Upper lobe of right lung (tissue), 1 donor: ENCODE measurements at regions not wholly inside any gene's neighbourhood (a gene's known extent, or its start where the extent isn't known, plus 50 kb on each side); places are given as distances from the start of the nearest gene placed in this dataset.

Experiments
- ATAC-seq: fragments of 200-7000 bp; cut with Tn5 transposase; one replicate; pipeline ENCODE4 v1.9.1; 2020; ENCODE audit warnings: mild to moderate bottlenecking, moderate library complexity
- DNase-seq: peaks from one replicate; pipeline ENCODE4 v3.0.0-alpha.2; 2020
- H3K27ac ChIP-seq: fragments of 200-600 bp; one replicate; pipeline ENCODE4 v1.8.0; 2022
- H3K27me3 ChIP-seq: fragments of 200-600 bp; one replicate; pipeline ENCODE4 v1.8.0; 2022; ENCODE audit warnings: mild to moderate bottlenecking
- H3K36me3 ChIP-seq: fragments of 200-600 bp; one replicate; pipeline ENCODE4 v1.8.0; 2022
- H3K4me1 ChIP-seq: fragments of 200-600 bp; one replicate; pipeline ENCODE4 v1.8.0; 2022
- H3K4me3 ChIP-seq: fragments of 200-600 bp; one replicate; pipeline ENCODE4 v1.8.0; 2022; ENCODE audit warnings: mild to moderate bottlenecking
- H3K9me3 ChIP-seq: fragments of 200-600 bp; one replicate; pipeline ENCODE4 v1.8.0; 2022
- intact Hi-C: fragments of 100-400 bp; cut with DNase I; formaldehyde crosslinking; loops from one replicate; pipeline ENCODE4 v1.11.0; 2022
- TF ChIP-seq, protein P1 (sequence below): fragments of 200-600 bp; IDR thresholded peaks from one replicate; pipeline ENCODE4 v1.8.0; 2022; ENCODE audit warnings: antibody characterized with exemption
- donor health status: DM: no; HTN: yes; CAD: no; lungs with severe emphysema.

DNA sequence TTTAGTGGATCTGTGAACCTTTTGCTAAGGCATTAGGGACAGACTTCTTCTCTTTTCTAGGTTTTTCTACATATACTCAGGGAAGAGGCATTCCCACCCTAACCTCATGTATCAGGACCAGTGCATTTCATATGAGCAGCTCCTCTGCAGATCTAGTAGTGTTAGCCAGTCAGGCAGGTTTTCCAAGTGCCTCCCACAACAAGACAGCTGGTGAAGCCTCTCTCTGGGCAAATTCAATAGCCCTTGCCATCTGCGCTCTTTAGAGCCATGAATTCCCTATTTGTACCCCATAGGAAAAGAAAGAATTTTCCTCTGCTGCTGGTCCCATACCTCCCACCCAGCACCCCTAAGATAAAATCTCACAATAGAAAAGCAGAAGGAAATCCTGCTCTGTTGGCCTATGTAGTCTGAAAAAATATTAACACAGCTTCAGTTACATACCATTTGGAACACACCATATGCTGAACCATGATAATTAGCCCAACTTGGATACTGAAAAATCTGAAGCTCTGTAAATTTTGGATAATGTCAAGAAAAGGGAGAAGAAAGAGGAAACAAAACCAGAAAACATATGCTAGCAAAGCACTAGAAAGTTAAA is 1354.6 kb upstream of the NRXN1 start:
- H3K4me3 ChIP-seq, result no peak overlapping the region
- TF ChIP-seq, protein P1, sequence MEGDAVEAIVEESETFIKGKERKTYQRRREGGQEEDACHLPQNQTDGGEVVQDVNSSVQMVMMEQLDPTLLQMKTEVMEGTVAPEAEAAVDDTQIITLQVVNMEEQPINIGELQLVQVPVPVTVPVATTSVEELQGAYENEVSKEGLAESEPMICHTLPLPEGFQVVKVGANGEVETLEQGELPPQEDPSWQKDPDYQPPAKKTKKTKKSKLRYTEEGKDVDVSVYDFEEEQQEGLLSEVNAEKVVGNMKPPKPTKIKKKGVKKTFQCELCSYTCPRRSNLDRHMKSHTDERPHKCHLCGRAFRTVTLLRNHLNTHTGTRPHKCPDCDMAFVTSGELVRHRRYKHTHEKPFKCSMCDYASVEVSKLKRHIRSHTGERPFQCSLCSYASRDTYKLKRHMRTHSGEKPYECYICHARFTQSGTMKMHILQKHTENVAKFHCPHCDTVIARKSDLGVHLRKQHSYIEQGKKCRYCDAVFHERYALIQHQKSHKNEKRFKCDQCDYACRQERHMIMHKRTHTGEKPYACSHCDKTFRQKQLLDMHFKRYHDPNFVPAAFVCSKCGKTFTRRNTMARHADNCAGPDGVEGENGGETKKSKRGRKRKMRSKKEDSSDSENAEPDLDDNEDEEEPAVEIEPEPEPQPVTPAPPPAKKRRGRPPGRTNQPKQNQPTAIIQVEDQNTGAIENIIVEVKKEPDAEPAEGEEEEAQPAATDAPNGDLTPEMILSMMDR, result no peak
- no peaks in the 10 kb centered on the region for H3K4me1 ChIP-seq
- H3K9me3 ChIP-seq, result no peaks in the 10 kb centered on the region
- H3K27ac ChIP-seq, result no peak overlapping the region
- H3K36me3 ChIP-seq, result no peaks in the 10 kb centered on the region
- ATAC-seq, result no peak
- intact Hi-C loops, result no loop called here
- DNase-seq, result no peak
- no peaks in the 10 kb centered on the region for H3K27me3 ChIP-seq

DNA sequence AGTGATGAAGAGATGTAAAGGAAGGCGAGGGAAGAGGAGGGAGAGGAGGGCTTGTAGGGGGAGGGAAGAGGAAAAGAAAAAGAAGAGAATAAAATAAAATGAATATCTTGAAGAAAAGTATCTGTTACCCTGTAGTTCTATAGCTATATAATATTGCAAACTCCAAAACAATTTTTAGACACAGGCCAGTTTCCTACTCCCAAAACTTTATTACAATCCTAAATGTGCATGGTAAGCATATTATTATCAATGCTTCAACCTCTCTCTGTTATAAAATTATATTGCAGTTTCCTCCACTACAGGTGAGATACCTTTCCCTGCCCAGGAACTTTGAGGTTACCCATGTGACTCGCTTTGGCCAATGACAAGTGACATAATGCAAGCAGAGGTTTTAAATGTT is 1351.6 kb upstream of the NRXN1 start:
- ATAC-seq, result no peak
- TF ChIP-seq, protein P1, result no peak
- H3K4me1 ChIP-seq, result no peaks in the 10 kb centered on the region
- no peak overlapping the region for H3K4me3 ChIP-seq
- no peak overlapping the region for H3K27ac ChIP-seq
- H3K9me3 ChIP-seq, result no peaks in the 10 kb centered on the region
- intact Hi-C loops, result no loop called here
- no peaks in the 10 kb centered on the region for H3K27me3 ChIP-seq
- no peaks in the 10 kb centered on the region for H3K36me3 ChIP-seq
- no peak for DNase-seq

DNA sequence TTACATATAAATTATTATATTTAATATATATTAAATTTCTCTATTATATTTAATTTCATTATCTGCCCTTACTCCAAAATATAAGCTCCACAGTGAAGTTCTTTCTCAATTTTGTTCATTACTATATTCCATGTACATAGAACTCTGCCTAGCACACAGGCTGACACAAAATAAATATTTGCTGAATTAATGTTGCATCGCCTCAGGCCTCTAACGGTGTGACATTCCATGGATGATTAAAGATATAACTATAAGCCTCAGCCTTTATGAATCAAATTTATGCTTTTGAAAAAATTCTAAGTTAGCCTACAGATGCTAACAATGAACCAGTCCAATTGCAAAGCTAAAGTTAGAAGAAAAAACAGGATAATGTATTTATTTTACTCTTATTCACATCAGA is 1337.2 kb upstream of the NRXN1 start:
- TF ChIP-seq, protein P1, result no peak

DNA sequence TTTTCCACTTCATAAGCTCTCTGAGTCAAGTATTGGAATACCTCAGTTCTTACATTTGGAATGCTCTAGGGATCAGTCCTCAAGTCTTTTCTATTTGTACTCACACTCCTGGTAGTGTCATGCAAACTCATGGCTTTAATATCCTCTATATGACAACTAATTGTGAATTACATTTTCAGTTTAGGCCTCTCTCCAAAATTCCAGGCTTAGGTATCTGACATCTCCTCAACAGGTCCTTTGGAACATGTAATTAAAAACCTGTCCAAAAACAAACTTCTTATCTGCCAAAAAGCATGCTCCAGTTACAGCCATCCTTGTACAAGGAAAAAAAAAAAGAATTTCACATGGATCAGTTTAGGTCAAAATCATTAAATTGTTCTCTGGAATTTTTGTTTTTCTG is 1336.2 kb upstream of the NRXN1 start:
- H3K36me3 ChIP-seq, result no peaks in the 10 kb centered on the region
- intact Hi-C loops, result no loop called here
- no peaks in the 10 kb centered on the region for H3K4me1 ChIP-seq
- no peak overlapping the region for H3K27ac ChIP-seq
- no peak for ATAC-seq
- no peak overlapping the region for H3K4me3 ChIP-seq
- TF ChIP-seq, protein P1, result no peak
- H3K9me3 ChIP-seq, result no peaks in the 10 kb centered on the region
- no peaks in the 10 kb centered on the region for H3K27me3 ChIP-seq
- DNase-seq, result no peak

More for the DNA sequence above, 1337.2 kb upstream of the NRXN1 start:
- Histone ChIP-seq H3K27me3 (no peaks in the 10 kb centered on the region), H3K9me3 (no peaks in the 10 kb centered on the region), H3K4me3 (no peak overlapping the region), H3K36me3 (no peaks in the 10 kb centered on the region), H3K4me1 (no peaks in the 10 kb centered on the region), H3K27ac (no peak overlapping the region)
- no peak for ATAC-seq
- DNase-seq, result no peak
- intact Hi-C loops, result no loop called here

DNA sequence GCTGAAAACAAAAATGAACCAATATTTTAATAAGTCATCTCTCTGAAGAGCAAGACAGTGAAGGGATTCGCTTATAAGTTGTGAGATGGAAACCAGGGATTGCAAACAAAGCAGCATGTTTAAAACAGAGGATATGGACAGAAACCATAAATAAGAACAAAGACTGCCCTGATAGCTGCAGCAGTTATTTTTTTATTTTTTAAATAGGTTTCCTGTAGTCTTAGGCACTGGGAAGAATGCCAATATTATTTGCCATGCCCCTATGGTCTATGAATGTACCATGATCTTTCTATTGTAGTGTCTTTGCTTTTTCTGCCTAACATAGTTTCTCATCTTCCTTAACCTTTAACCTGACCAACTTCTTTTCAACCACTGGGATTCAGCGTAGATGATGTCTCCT is 1334.0 kb upstream of the NRXN1 start:
- intact Hi-C loops, result no loop called here
- H3K9me3 ChIP-seq, result no peaks in the 10 kb centered on the region
- TF ChIP-seq, protein P1, result no peak
- no peaks in the 10 kb centered on the region for H3K4me1 ChIP-seq
- DNase-seq (no peak), ATAC-seq (no peak)
- no peak overlapping the region for H3K27ac ChIP-seq
- no peaks in the 10 kb centered on the region for H3K36me3 ChIP-seq
- H3K4me3 ChIP-seq, result no peak overlapping the region
- H3K27me3 ChIP-seq, result no peaks in the 10 kb centered on the region

DNA sequence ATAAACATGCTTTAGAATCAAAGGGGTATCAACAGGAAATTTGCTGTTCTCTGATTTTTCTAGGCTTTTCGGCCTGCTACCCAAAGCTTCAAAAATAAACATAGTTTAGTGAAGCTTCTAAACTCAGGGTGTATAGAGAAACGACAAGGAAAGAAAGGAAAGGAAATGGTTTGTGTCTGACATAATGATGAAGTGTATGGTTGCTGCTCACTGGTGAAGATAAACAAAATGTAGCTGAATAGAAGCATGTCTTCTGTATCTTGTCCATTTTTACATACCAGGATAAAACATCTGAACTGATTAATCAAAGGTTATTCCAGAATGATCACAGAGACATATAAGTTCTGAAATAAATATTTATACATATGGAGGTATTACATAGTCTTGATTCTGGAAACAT is 1324.6 kb upstream of the NRXN1 start:
- H3K4me1 ChIP-seq, result no peaks in the 10 kb centered on the region
- intact Hi-C loops, result no loop called here
- DNase-seq (no peak), ATAC-seq (no peak)
- H3K27me3 ChIP-seq, result no peaks in the 10 kb centered on the region
- H3K9me3 ChIP-seq, result no peaks in the 10 kb centered on the region
- TF ChIP-seq, protein P1, result no peak
- H3K4me3 ChIP-seq, result no peak overlapping the region
- H3K36me3 ChIP-seq, result no peaks in the 10 kb centered on the region
- no peak overlapping the region for H3K27ac ChIP-seq
